Karpas-422 (cell line): ENCODE measurements at regions not wholly inside any gene's neighbourhood (a gene's known extent, or its start where the extent isn't known, plus 50 kb on each side); places are given as distances from the start of the nearest gene placed in this dataset.

Experiments
- DNase-seq: peaks from one replicate; pipeline ENCODE4 v3.0.0-alpha.2; 2015
- H2AFZ ChIP-seq: fragments of 200-600 bp; sonication (generic); 2 replicates; pipeline ENCODE4 v1.6.1; 2014; ENCODE audit warnings: antibody characterized with exemption, low read length, mixed read lengths
- H3K27ac ChIP-seq: fragments of 200-600 bp; sonication (generic); 2 replicates; pipeline ENCODE4 v1.5.1; 2014; ENCODE audit warnings: mild to moderate bottlenecking, low read length, moderate library complexity
- H3K27me3 ChIP-seq: fragments of 200-600 bp; sonication (generic); 2 replicates; pipeline ENCODE4 v1.6.1; 2014; ENCODE audit warnings: low read length, mixed read lengths
- H3K36me3 ChIP-seq: fragments of 200-600 bp; sonication (generic); 2 replicates; pipeline ENCODE4 v1.6.1; 2014; ENCODE audit warnings: low read length, mixed read lengths; ENCODE audit not compliant: insufficient read depth
- H3K4me1 ChIP-seq: fragments of 200-600 bp; sonication (generic); 2 replicates; pipeline ENCODE4 v1.6.1; 2014; ENCODE audit warnings: mild to moderate bottlenecking, low read length, mixed read lengths
- H3K4me2 ChIP-seq: fragments of 200-600 bp; sonication (generic); 2 replicates; pipeline ENCODE4 v1.6.1; 2014; ENCODE audit warnings: low read length, low read depth, mild to moderate bottlenecking; ENCODE audit not compliant: poor library complexity, severe bottlenecking
- H3K4me3 ChIP-seq: fragments of 200-600 bp; sonication (generic); 2 replicates; pipeline ENCODE4 v1.5.1; 2014; ENCODE audit warnings: mild to moderate bottlenecking, antibody characterized with exemption, low read length, mixed read lengths
- H3K79me2 ChIP-seq: fragments of 200-600 bp; sonication (generic); 2 replicates; pipeline ENCODE4 v1.6.1; 2014; ENCODE audit warnings: mild to moderate bottlenecking, low read length, mixed read lengths
- H3K9ac ChIP-seq: fragments of 200-600 bp; sonication (generic); 2 replicates; pipeline ENCODE4 v1.6.0; 2014; ENCODE audit warnings: low read length
- H3K9me2 ChIP-seq: fragments of 200-600 bp; sonication (generic), shearing (Covaris generic); replicated peaks from 2 replicates; pipeline ENCODE4 v1.6.0; 2014; ENCODE audit warnings: mild to moderate bottlenecking, low read length, moderate library complexity; ENCODE audit not compliant: insufficient read depth
- H3K9me3 ChIP-seq: fragments of 300-700, 200-600 bp; sonication (generic); 2 replicates; pipeline ENCODE4 v1.6.1; 2014; ENCODE audit warnings: low read length, mixed read lengths
- H4K20me1 ChIP-seq: fragments of 200-600 bp; sonication (generic); 2 replicates; pipeline ENCODE4 v1.6.1; 2014; ENCODE audit warnings: mild to moderate bottlenecking, antibody characterized with exemption, low read length, low read depth; ENCODE audit not compliant: insufficient read depth

DNA sequence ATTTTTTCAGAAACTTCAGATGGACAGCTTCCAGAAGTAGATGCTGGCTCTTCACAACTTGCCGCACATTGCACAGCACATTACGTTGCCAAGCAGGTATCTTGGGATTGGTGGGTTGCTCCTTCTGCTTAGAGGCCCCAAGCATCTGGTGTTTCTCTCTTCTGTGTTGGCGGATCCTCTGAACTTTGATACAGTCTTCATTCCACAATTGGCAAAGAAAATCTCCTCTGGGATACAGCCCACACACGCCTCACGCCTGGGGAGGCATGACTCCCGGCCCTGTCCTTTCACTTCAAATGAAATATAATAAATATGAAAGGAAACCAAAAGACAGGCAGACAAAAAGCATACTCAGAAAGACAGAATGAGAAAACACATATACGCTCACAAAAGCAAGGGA lies 72.3 kb upstream of the PPP2R5A start:
- Histone ChIP-seq H3K4me2 (no peak overlapping the region), H3K9me3 (no peaks in the 10 kb centered on the region), H3K36me3 (no peaks in the 10 kb centered on the region), H4K20me1 (no peaks in the 10 kb centered on the region), H3K9me2 (no peaks in the 10 kb centered on the region), H3K79me2 (no peaks in the 10 kb centered on the region), H2AFZ (no peak overlapping the region), H3K27me3 (no peaks in the 10 kb centered on the region), H3K4me3 (no peak overlapping the region), H3K9ac (no peak overlapping the region), H3K4me1 (no peaks in the 10 kb centered on the region), H3K27ac (no peak overlapping the region)
- DNase-seq = no peak

DNA sequence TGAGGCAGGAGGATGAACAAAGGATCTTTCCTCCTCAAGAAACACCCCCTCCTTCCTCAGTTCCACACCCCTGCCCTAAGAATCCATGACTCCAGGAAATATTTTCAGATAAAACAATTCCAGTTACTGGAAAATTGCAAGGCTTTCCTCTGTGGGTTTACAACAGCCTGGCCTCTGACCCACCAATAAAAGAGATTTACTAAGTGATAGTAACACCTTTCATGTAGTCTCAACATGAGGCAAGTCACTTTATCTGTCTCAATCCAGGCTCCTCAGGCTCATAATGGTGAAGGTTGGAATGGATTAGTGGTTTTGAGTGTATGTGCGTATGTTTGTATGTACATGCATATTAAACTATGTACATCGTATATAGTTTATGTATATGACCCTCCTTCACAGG lies 71.4 kb upstream of the PPP2R5A start:
- no peaks in the 10 kb centered on the region for H3K9me2 ChIP-seq
- no peaks in the 10 kb centered on the region for H3K79me2 ChIP-seq

DNA sequence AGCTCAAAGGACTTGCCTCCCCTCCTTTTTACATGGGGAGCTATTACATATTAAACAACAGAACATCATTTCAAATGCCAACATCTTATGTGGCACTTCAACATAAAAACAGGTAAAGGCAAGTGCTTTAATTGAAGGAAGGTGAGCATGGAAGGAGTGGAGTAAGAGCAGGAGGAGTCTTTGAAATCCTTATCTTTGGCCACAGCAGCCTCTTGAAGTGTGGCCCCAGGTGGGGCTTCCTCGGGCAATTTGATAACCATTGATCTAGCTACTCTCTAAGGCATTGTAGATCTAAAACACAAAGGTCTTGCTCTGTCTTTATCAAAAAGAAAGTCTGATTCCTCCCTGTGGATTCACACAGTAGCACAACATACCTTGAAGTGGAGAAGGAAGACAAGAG lies 70.9 kb upstream of the PPP2R5A start:
- no peak for DNase-seq
- Histone ChIP-seq H3K79me2 (no peaks in the 10 kb centered on the region), H3K4me1 (no peaks in the 10 kb centered on the region), H4K20me1 (no peaks in the 10 kb centered on the region), H3K36me3 (no peaks in the 10 kb centered on the region), H3K9me3 (no peaks in the 10 kb centered on the region), H3K9ac (no peak overlapping the region), H2AFZ (no peak overlapping the region), H3K4me2 (no peak overlapping the region), H3K27me3 (no peaks in the 10 kb centered on the region), H3K9me2 (no peaks in the 10 kb centered on the region), H3K4me3 (no peak overlapping the region), H3K27ac (no peak overlapping the region)

More for the DNA sequence above, 71.4 kb upstream of the PPP2R5A start:
- Histone ChIP-seq H3K4me2 (no peak overlapping the region), H3K9me3 (no peaks in the 10 kb centered on the region), H3K4me1 (no peaks in the 10 kb centered on the region), H3K27me3 (no peaks in the 10 kb centered on the region), H4K20me1 (no peaks in the 10 kb centered on the region), H3K4me3 (no peak overlapping the region), H2AFZ (no peak overlapping the region), H3K9ac (no peak overlapping the region), H3K36me3 (no peaks in the 10 kb centered on the region), H3K27ac (no peak overlapping the region)
- DNase-seq = no peak

DNA sequence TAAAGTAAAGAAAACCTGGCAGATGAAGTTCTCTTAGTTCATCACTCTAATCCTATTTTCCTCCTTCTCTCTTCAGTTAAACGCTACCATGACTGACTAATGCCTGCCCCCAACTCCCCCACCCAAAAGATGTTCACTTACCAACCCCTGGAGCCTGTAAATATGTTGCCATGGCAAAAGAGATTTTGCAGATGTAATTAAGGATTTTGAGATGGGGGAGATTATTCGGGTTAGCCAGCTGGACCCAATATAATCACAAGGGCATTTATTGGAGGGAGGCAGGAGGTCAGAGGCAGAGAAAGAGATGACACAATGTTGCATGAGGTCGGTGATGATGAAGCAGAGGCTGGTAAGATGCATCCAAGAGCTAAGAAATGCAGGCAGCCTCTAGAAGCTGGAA lies 69.3 kb upstream of the PPP2R5A start:
- Histone ChIP-seq H3K27ac (no peak overlapping the region), H3K9me2 (no peaks in the 10 kb centered on the region), H4K20me1 (no peaks in the 10 kb centered on the region), H2AFZ (no peak overlapping the region), H3K27me3 (no peaks in the 10 kb centered on the region), H3K79me2 (no peaks in the 10 kb centered on the region), H3K4me2 (no peak overlapping the region), H3K36me3 (no peaks in the 10 kb centered on the region), H3K9me3 (no peaks in the 10 kb centered on the region), H3K4me1 (no peaks in the 10 kb centered on the region), H3K9ac (no peak overlapping the region), H3K4me3 (no peak overlapping the region)
- DNase-seq = no peak

DNA sequence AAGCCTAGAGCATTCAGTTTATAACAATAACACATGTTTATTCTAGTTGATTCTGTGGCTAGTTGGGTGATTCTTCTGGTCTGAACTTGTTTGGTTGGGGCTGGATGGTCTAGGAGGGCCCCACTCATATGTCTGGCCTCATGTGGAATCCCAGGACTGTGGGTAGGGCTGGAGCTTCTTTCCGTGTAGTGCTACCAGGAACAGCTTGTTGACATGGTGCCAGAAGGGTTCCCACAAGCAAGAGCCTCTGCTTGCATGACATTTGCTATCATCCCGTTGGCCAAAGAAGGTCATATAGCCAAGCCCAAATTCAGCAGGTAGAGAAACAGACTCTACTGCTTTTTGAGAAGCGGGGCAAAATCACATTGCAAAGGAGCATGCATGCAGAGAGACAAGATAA lies 67.6 kb upstream of the PPP2R5A start:
- H3K9me3 ChIP-seq = no peaks in the 10 kb centered on the region
- no peak overlapping the region for H2AFZ ChIP-seq
- no peak overlapping the region for H3K9ac ChIP-seq
- no peaks in the 10 kb centered on the region for H3K36me3 ChIP-seq
- H3K4me1 ChIP-seq = no peaks in the 10 kb centered on the region
- DNase-seq = no peak
- H3K4me3 ChIP-seq = no peak overlapping the region
- H3K79me2 ChIP-seq = no peaks in the 10 kb centered on the region
- no peaks in the 10 kb centered on the region for H4K20me1 ChIP-seq
- no peaks in the 10 kb centered on the region for H3K9me2 ChIP-seq
- no peak overlapping the region for H3K27ac ChIP-seq
- no peaks in the 10 kb centered on the region for H3K27me3 ChIP-seq
- H3K4me2 ChIP-seq = no peak overlapping the region

DNA sequence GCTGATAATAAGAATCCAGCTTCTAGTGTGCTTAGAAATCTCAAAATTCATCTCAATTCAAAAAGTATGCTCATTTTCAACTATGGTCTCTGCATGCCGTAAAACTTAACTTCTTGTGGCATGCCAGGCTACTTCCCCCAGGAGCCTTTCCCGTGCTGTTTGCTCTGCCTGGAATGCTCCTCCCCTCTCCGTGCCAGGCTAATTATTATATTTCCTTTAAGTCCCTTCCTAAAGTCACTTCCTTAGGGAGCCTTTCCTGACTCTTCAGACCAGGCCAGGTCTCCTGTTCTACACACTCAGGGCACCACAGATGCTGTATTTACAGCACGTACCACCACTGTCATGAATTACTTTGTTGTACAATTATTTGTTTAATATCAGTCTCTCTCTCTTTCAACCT lies 67.1 kb upstream of the PPP2R5A start:
- Histone ChIP-seq H3K9me2 (no peaks in the 10 kb centered on the region), H3K79me2 (no peaks in the 10 kb centered on the region), H3K27ac (no peak overlapping the region), H3K4me1 (no peaks in the 10 kb centered on the region), H3K27me3 (no peaks in the 10 kb centered on the region), H3K4me2 (no peak overlapping the region), H3K9ac (no peak overlapping the region), H2AFZ (no peak overlapping the region), H3K4me3 (no peak overlapping the region), H3K36me3 (no peaks in the 10 kb centered on the region), H3K9me3 (no peaks in the 10 kb centered on the region), H4K20me1 (no peaks in the 10 kb centered on the region)
- DNase-seq = no peak

DNA sequence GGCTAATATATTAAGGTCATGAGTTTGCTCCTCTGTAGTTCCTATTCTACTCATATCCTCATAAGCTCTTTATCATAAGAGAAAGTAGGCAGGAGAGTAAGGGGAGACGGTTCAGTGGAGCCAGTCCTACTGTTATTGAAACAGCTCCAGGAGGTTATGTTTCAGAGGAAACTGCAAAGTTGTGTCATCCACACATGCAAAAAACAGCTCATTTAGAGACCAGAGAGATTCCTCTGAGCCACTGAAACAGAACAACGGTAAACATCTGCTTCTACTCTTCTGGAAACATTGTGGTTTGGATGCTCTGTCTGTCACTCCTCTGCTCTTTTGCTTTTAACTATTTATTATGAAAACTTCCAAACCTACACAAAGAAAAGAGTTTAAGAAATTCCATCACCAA lies 66.3 kb upstream of the PPP2R5A start:
- Histone ChIP-seq H2AFZ (no peak overlapping the region), H3K4me2 (no peak overlapping the region)
- DNase-seq = no peak

DNA sequence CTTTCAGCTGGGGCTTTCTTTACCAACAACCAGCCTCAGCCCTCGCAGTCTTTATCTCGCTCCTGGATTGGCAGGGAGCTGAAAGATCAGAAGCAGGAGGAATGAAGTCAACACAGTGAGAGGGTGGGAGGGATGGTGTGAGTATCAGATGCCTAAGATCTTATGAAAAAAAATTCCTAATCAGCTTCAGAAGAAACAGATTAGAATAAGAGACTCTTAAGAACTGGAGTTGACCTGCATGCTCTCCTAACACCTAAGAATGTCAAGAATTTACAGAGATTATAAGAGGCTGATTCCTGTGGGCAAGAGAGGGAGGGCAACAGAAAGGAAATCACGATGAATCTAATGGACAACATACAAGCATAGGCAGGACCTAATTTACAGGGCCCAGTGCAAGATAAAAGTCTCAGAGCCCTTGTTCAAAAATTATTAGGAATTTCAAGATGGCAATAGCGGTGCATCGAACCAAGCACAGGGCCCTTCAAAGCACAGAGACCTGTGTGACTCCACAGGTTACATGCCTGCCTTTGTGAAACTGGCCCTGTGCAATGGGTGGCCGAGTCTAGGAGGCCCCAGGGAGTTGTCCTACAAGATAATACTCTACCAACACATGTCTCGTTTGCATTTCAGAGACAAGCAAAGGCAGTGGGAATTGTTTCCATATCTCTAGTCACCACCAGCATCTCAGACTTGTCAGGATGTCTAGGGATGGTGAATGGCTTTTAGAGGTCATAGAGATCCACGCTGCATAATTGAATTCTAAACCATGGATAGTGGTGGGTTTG lies 65.3 kb upstream of the PPP2R5A start:
- H3K79me2 ChIP-seq = no peaks in the 10 kb centered on the region
- no peaks in the 10 kb centered on the region for H3K36me3 ChIP-seq
- no peak overlapping the region for H3K9ac ChIP-seq
- no peaks in the 10 kb centered on the region for H3K9me3 ChIP-seq
- no peak overlapping the region for H2AFZ ChIP-seq
- H4K20me1 ChIP-seq = no peaks in the 10 kb centered on the region
- no peak overlapping the region for H3K4me3 ChIP-seq
- no peaks in the 10 kb centered on the region for H3K27me3 ChIP-seq
- no peak overlapping the region for H3K27ac ChIP-seq
- no peak overlapping the region for H3K4me2 ChIP-seq
- H3K4me1 ChIP-seq = no peaks in the 10 kb centered on the region
- DNase-seq = no peak
- no peaks in the 10 kb centered on the region for H3K9me2 ChIP-seq

More for the DNA sequence above, 66.3 kb upstream of the PPP2R5A start:
- Histone ChIP-seq H3K79me2 (no peaks in the 10 kb centered on the region), H3K9ac (no peak overlapping the region), H3K36me3 (no peaks in the 10 kb centered on the region), H3K27ac (no peak overlapping the region), H4K20me1 (no peaks in the 10 kb centered on the region), H3K4me1 (no peaks in the 10 kb centered on the region), H3K4me3 (no peak overlapping the region), H3K9me3 (no peaks in the 10 kb centered on the region), H3K9me2 (no peaks in the 10 kb centered on the region), H3K27me3 (no peaks in the 10 kb centered on the region)
